Trophoblast cell (in vitro differentiated cells and primary cell): ENCODE measurements at regions not wholly inside any gene's neighbourhood (a gene's known extent, or its start where the extent isn't known, plus 50 kb on each side); places are given as distances from the start of the nearest gene placed in this dataset.
A peak's percentile ranks its signal among the peaks of the same experiment; 100 is the strongest.

Source experiments
- DNase-seq, 2 donors: peaks; one replicate each; pipeline ENCODE4 v3.0.0-alpha.2; 2016
- H2AFZ ChIP-seq: 2 replicates; pipeline ENCODE4 v1.6.1; 2013; ENCODE audit warnings: low read length, moderate library complexity, mild to moderate bottlenecking; ENCODE audit not compliant: insufficient read depth, poor library complexity
- H2AK5ac ChIP-seq: 2 replicates; pipeline ENCODE4 v1.6.1; 2013; ENCODE audit warnings: mild to moderate bottlenecking, low read length
- H2BK120ac ChIP-seq: 2 replicates; pipeline ENCODE4 v1.6.1; 2013; ENCODE audit warnings: low read length, mild to moderate bottlenecking, moderate library complexity; ENCODE audit not compliant: insufficient read depth, poor library complexity
- H2BK12ac ChIP-seq: 2 replicates; pipeline ENCODE4 v1.6.1; 2013; ENCODE audit warnings: mild to moderate bottlenecking, low read length, moderate library complexity
- H2BK5ac ChIP-seq: 2 replicates; pipeline ENCODE4 v1.6.1; 2013; ENCODE audit warnings: low read length, low read depth, moderate library complexity, mild to moderate bottlenecking; ENCODE audit not compliant: poor library complexity
- H3K14ac ChIP-seq: 2 replicates; pipeline ENCODE4 v1.6.1; 2013; ENCODE audit warnings: mild to moderate bottlenecking, low read length
- H3K18ac ChIP-seq: 2 replicates; pipeline ENCODE4 v1.6.1; 2013; ENCODE audit warnings: mild to moderate bottlenecking, low read length
- H3K23ac ChIP-seq: 2 replicates; pipeline ENCODE4 v1.6.1; 2013; ENCODE audit warnings: low read length
- H3K27ac ChIP-seq: 2 replicates; pipeline ENCODE4 v1.5.1; 2013; ENCODE audit warnings: low read depth, mild to moderate bottlenecking, inconsistent platforms, low read length, moderate library complexity
- H3K27me3 ChIP-seq: 2 replicates; pipeline ENCODE4 v1.6.1; 2013; ENCODE audit warnings: inconsistent platforms, mild to moderate bottlenecking, low read length, moderate library complexity; ENCODE audit not compliant: insufficient read depth
- H3K36me3 ChIP-seq, 2 experiments: 1 replicate in 1 of 2; 2 replicates in 1 of 2; pipeline ENCODE4 v1.6.1; 2013; ENCODE audit warnings: low read length in 2 of 2, mild to moderate bottlenecking in 2 of 2, moderate library complexity in 1 of 2; ENCODE audit not compliant: insufficient read depth in 2 of 2, control insufficient read depth in 1 of 2
- H3K4ac ChIP-seq: 2 replicates; pipeline ENCODE4 v1.6.1; 2013; ENCODE audit warnings: low read depth, mild to moderate bottlenecking, low read length, moderate library complexity
- H3K4me1 ChIP-seq, 2 experiments: 1 replicate in 1 of 2; 2 replicates in 1 of 2; pipeline ENCODE4 v1.6.1; 2013; ENCODE audit warnings: low read length in 2 of 2, mild to moderate bottlenecking in 2 of 2, moderate library complexity in 1 of 2; ENCODE audit not compliant: insufficient read depth in 2 of 2, control insufficient read depth in 1 of 2
- H3K4me2 ChIP-seq: 2 replicates; pipeline ENCODE4 v1.6.1; 2013; ENCODE audit warnings: inconsistent platforms, mild to moderate bottlenecking, low read length, moderate library complexity
- H3K4me3 ChIP-seq: 2 replicates; pipeline ENCODE4 v1.5.1; 2013; ENCODE audit warnings: mild to moderate bottlenecking, low read depth, low read length, inconsistent platforms
- H3K79me1 ChIP-seq: one replicate; pipeline ENCODE4 v1.6.1; 2013; ENCODE audit warnings: low read length
- H3K79me2 ChIP-seq: 2 replicates; pipeline ENCODE4 v1.6.1; 2013; ENCODE audit warnings: low read length, mild to moderate bottlenecking; ENCODE audit not compliant: control insufficient read depth, insufficient read depth, poor library complexity
- H3K9ac ChIP-seq: 2 replicates; pipeline ENCODE4 v1.6.1; 2013; ENCODE audit warnings: mild to moderate bottlenecking, low read length
- H3K9me3 ChIP-seq: 2 replicates; pipeline ENCODE4 v1.6.1; 2013; ENCODE audit warnings: low read depth, mild to moderate bottlenecking, control low read depth, inconsistent platforms, low read length; ENCODE audit not compliant: insufficient read depth
- H4K12ac ChIP-seq: 2 replicates; pipeline ENCODE4 v1.6.1; 2013; ENCODE audit warnings: low read depth, mild to moderate bottlenecking, low read length, moderate library complexity
- H4K8ac ChIP-seq: 2 replicates; pipeline ENCODE4 v1.6.1; 2013; ENCODE audit warnings: low read depth, mild to moderate bottlenecking, low read length, moderate library complexity
- H4K91ac ChIP-seq: one replicate; pipeline ENCODE4 v1.6.1; 2013; ENCODE audit warnings: low read depth, mild to moderate bottlenecking, low read length, moderate library complexity
- WGBS: extraction: QIAGEN DNeasy Blood & Tissue Kit; methylation state at CpG from one replicate; pipeline ENCODE4 v1.1.7; 2013; ENCODE audit warnings: missing lambda C conversion rate; ENCODE audit not compliant: insufficient read length, insufficient coverage; ENCODE audit errors: extremely low coverage; 5-methylcytosine and 5-hydroxymethylcytosine counted together

DNA sequence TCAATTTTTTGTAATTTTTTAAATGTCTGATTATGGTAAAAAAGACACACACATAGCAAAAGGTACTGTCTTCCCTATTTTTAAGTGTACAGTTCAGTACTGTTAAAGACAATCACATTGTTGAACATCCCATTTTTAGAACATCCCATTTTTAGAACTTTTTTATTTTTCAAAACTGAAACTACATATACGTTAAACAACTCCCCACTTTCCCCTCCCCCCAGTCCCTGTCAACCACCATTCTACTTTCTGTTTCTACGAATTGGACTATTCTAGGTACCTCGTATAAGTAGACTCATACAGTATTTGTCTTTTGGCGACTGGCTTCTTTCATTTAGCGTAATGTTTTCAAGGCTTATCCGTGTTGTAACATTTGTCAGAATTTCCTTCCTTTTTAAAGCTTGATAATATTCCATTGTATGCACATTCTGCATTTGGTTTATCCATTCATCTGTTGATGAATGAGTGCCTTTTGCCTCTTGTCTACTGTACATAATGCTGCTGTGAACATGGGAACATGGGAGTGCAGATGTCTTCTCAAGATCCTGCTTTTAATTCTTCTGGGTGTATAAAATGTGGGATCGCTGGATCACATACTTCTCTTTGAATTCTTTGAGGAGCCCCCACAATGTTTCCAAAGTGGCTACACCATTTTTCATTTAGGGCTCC is 154.0 kb downstream of the PIK3R1 start:
- Histone ChIP-seq H2AK5ac (no peak overlapping the region), H3K4me2 (no peak overlapping the region), H3K4ac (no peak overlapping the region), H3K4me1 (peaks cover 0 to 4% of the 10 kb centered on the region in 2 experiments), H3K23ac (no peak overlapping the region), H3K36me3 (no peaks in the 10 kb centered on the region), H3K27me3 (no peaks in the 10 kb centered on the region), H4K8ac (no peak overlapping the region), H4K12ac (no peak overlapping the region), H3K79me1 (no peaks in the 10 kb centered on the region), H4K91ac (no peak overlapping the region), H3K9me3 (no peaks in the 10 kb centered on the region), H2BK5ac (no peak overlapping the region), H3K18ac (no peak overlapping the region), H3K14ac (no peak overlapping the region), H3K27ac (no peak overlapping the region), H3K4me3 (no peak overlapping the region), H2BK12ac (no peak overlapping the region), H3K9ac (no peak overlapping the region), H2BK120ac (no peak overlapping the region), H2AFZ (no peak overlapping the region), H3K79me2 (no peaks in the 10 kb centered on the region)
- WGBS, result 100% methylated on average over 1 of the region's 7 CpGs
- DNase-seq, result no peak

GRCh38 chr5:68370196-68370595 is 154.6 kb downstream of the PIK3R1 start:
- H2AK5ac ChIP-seq, result no peak overlapping the region
- H2AFZ ChIP-seq, result no peak overlapping the region
- H4K8ac ChIP-seq, result no peak overlapping the region
- peak; percentile 15 to 46 for DNase-seq
- no peak overlapping the region for H2BK5ac ChIP-seq
- peaks cover 0 to 4% of the 10 kb centered on the region in 2 experiments for H3K4me1 ChIP-seq
- H3K27me3 ChIP-seq, result no peaks in the 10 kb centered on the region
- no peak overlapping the region for H3K4me2 ChIP-seq
- H3K4me3 ChIP-seq, result no peak overlapping the region
- H4K12ac ChIP-seq, result no peak overlapping the region
- no peak overlapping the region for H2BK120ac ChIP-seq
- no peak overlapping the region for H2BK12ac ChIP-seq
- no peak overlapping the region for H3K23ac ChIP-seq
- no peak overlapping the region for H3K9ac ChIP-seq
- H3K14ac ChIP-seq, result no peak overlapping the region
- no peak overlapping the region for H4K91ac ChIP-seq
- no CpG with 5 or more reads among the region's 2 CpGs for WGBS
- no peak overlapping the region for H3K18ac ChIP-seq
- H3K36me3 ChIP-seq, result no peaks in the 10 kb centered on the region
- H3K9me3 ChIP-seq, result no peaks in the 10 kb centered on the region
- no peak overlapping the region for H3K4ac ChIP-seq
- no peaks in the 10 kb centered on the region for H3K79me1 ChIP-seq
- no peaks in the 10 kb centered on the region for H3K79me2 ChIP-seq
- no peak overlapping the region for H3K27ac ChIP-seq

GRCh38 chr5:68371607-68372006 is 156.1 kb downstream of the PIK3R1 start:
- no CpG with 5 or more reads among the region's 2 CpGs for WGBS
- H3K18ac ChIP-seq, result no peak overlapping the region
- no peaks in the 10 kb centered on the region for H3K9me3 ChIP-seq
- no peak overlapping the region for H2BK120ac ChIP-seq
- no peak for DNase-seq
- no peaks in the 10 kb centered on the region for H3K27me3 ChIP-seq
- no peak overlapping the region for H4K8ac ChIP-seq
- no peak overlapping the region for H3K23ac ChIP-seq
- peaks cover 0 to 4% of the 10 kb centered on the region in 2 experiments for H3K4me1 ChIP-seq
- no peaks in the 10 kb centered on the region for H3K36me3 ChIP-seq
- H2AFZ ChIP-seq, result no peak overlapping the region
- H2AK5ac ChIP-seq, result no peak overlapping the region
- H3K14ac ChIP-seq, result no peak overlapping the region
- H2BK12ac ChIP-seq, result no peak overlapping the region
- no peak overlapping the region for H3K4ac ChIP-seq
- H3K9ac ChIP-seq, result no peak overlapping the region
- no peaks in the 10 kb centered on the region for H3K79me1 ChIP-seq
- H2BK5ac ChIP-seq, result no peak overlapping the region
- H3K27ac ChIP-seq, result no peak overlapping the region
- no peak overlapping the region for H3K4me2 ChIP-seq
- no peak overlapping the region for H3K4me3 ChIP-seq
- no peaks in the 10 kb centered on the region for H3K79me2 ChIP-seq
- H4K91ac ChIP-seq, result no peak overlapping the region
- H4K12ac ChIP-seq, result no peak overlapping the region

DNA sequence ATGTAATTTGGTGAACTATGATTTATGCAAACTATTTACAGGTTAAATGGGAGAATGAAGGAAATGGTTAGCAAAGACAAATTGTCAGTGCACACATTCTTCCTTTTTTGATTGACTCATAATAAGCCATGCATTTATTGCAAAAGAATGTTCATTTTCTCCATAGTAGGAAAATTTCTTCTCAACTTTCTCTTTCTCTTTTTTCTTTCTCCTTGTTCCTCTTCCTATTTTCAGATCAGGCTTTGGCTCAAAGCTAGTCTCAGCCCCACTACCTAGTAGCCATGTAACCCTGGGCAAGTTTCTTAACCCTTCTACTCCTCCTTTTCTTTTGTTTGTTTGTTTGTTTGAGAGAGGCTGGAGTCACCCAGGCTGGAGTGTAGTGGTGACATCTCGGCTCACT is 156.6 kb downstream of the PIK3R1 start:
- no peaks in the 10 kb centered on the region for H3K79me2 ChIP-seq
- no peak overlapping the region for H3K14ac ChIP-seq
- H4K8ac ChIP-seq, result no peak overlapping the region
- no peak overlapping the region for H4K12ac ChIP-seq
- H3K27ac ChIP-seq, result no peak overlapping the region
- DNase-seq, result no peak
- H3K79me1 ChIP-seq, result no peaks in the 10 kb centered on the region
- no peaks in the 10 kb centered on the region for H3K9me3 ChIP-seq
- H2BK12ac ChIP-seq, result no peak overlapping the region
- H3K23ac ChIP-seq, result no peak overlapping the region
- H4K91ac ChIP-seq, result no peak overlapping the region
- no peak overlapping the region for H3K4me3 ChIP-seq
- H3K9ac ChIP-seq, result no peak overlapping the region
- no peaks in the 10 kb centered on the region for H3K36me3 ChIP-seq
- H3K4me2 ChIP-seq, result no peak overlapping the region
- no peaks in the 10 kb centered on the region for H3K27me3 ChIP-seq
- H2BK120ac ChIP-seq, result no peak overlapping the region
- H3K18ac ChIP-seq, result no peak overlapping the region
- H2BK5ac ChIP-seq, result no peak overlapping the region
- WGBS, result no CpG with 5 or more reads among the region's 1 CpG
- no peak overlapping the region for H2AFZ ChIP-seq
- H3K4ac ChIP-seq, result no peak overlapping the region
- peaks cover 0 to 4% of the 10 kb centered on the region in 2 experiments for H3K4me1 ChIP-seq
- no peak overlapping the region for H2AK5ac ChIP-seq
